Vagina (tissue), 2 donors: ENCODE measurements at regions not wholly inside any gene's neighbourhood (a gene's known extent, or its start where the extent isn't known, plus 50 kb on each side); places are given as distances from the start of the nearest gene placed in this dataset.

Experiments
- POLR2A ChIP-seq, 2 donors: fragments of 450-650 bp; IDR thresholded peaks; one replicate each; pipeline ENCODE4 v1.6.1; 2017; ENCODE audit warnings: antibody characterized with exemption in 2 of 2, mild to moderate bottlenecking in 2 of 2, moderate library complexity in 2 of 2
- POLR2AphosphoS5 ChIP-seq, 2 donors: sonication (generic); formaldehyde crosslinking; IDR thresholded peaks; one replicate each; pipeline ENCODE4 v1.9.0; 2017; ENCODE audit warnings: antibody characterized with exemption in 2 of 2, mild to moderate bottlenecking in 2 of 2, low read depth in 1 of 2; ENCODE audit not compliant: insufficient read depth in 1 of 2
- TF ChIP-seq, protein P1 (sequence below), 3 experiments: fragments of 450-650 bp in 2 of 3; fragments of 200-600 bp in 1 of 3; sonication (generic) in 1 of 3; IDR thresholded peaks; one replicate each; pipeline ENCODE4 v1.5.1; 2017 to 2019; ENCODE audit warnings: antibody characterized with exemption in 3 of 3, mild to moderate bottlenecking in 2 of 3, moderate library complexity in 2 of 3

DNA sequence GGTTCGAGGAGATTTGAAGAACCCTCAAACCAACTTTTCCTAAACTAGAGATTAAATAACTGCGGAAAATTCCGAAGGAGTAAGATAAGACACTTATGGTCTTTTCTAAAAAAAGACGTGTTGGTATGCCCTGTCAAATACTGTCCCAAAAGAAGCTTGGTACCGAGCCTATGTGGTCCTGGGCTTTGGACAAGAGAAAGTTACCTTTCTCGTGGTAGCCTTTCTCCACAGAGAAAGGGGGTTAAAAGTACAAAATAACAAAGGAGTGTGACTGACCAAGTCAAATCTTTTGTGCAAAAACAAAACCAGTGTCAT is 56.2 kb upstream of the JCAD start:
- TF ChIP-seq, protein P1, sequence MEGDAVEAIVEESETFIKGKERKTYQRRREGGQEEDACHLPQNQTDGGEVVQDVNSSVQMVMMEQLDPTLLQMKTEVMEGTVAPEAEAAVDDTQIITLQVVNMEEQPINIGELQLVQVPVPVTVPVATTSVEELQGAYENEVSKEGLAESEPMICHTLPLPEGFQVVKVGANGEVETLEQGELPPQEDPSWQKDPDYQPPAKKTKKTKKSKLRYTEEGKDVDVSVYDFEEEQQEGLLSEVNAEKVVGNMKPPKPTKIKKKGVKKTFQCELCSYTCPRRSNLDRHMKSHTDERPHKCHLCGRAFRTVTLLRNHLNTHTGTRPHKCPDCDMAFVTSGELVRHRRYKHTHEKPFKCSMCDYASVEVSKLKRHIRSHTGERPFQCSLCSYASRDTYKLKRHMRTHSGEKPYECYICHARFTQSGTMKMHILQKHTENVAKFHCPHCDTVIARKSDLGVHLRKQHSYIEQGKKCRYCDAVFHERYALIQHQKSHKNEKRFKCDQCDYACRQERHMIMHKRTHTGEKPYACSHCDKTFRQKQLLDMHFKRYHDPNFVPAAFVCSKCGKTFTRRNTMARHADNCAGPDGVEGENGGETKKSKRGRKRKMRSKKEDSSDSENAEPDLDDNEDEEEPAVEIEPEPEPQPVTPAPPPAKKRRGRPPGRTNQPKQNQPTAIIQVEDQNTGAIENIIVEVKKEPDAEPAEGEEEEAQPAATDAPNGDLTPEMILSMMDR (IDR thresholded peaks at IDR 0.05) = no peak
- no peak for TF ChIP-seq POLR2A (IDR thresholded peaks at IDR 0.05)
- no peak for TF ChIP-seq POLR2AphosphoS5 (IDR thresholded peaks at IDR 0.05; ENCODE audit: insufficient read depth in 1 of 2, low read depth in 1 of 2)
